Adrenal gland (tissue), 5 donors: ENCODE measurements at regions not wholly inside any gene's neighbourhood (a gene's known extent, or its start where the extent isn't known, plus 50 kb on each side); places are given as distances from the start of the nearest gene placed in this dataset.
"Not testable (repeated sequence)": the region's sequence is repeated elsewhere in the genome, so short reads cannot be mapped to it uniquely, and the experiment has no call there.

Experiments used
- CTCF ChIP-seq, 6 experiments: fragments of 450-650 bp in 4 of 6; fragments of 200-600 bp in 2 of 6; sonication (generic) in 1 of 6; IDR thresholded peaks; 1 replicate in 5 of 6; 2 replicates in 1 of 6; pipeline versions ENCODE4 v1.5.1 to v1.8.0; 2016 to 2021; ENCODE audit warnings: antibody characterized with exemption in 6 of 6, mild to moderate bottlenecking in 2 of 6, moderate library complexity in 1 of 6
- POLR2A ChIP-seq, 2 donors: fragments of 450-650 bp; IDR thresholded peaks; one replicate each; pipeline ENCODE4 v1.6.1; 2017; ENCODE audit warnings: antibody characterized with exemption in 2 of 2, mild to moderate bottlenecking in 2 of 2, moderate library complexity in 1 of 2
- donor health status: DM: no; HTN: no; CAD: no.

GRCh38 chr13:95430525-95430924 lies 122.0 kb upstream of the CLDN10 start:
- not testable (repeated sequence) for TF ChIP-seq CTCF, POLR2A (IDR thresholded peaks at IDR 0.05)
